HEK293 (cell line): ENCODE measurements at regions not wholly inside any gene's neighbourhood (a gene's known extent, or its start where the extent isn't known, plus 50 kb on each side); places are given as distances from the start of the nearest gene placed in this dataset.

Experiments used
- CTCF ChIA-PET: fragments of 350-600 bp; formaldehyde crosslinking; extraction: SDS; loops from one replicate; lab custom pipeline; 2021; ENCODE audit warnings: antibody characterized with exemption; lab: Yijun Ruan, JAX
- POLR2A ChIA-PET: fragments of 300-600 bp; formaldehyde crosslinking; extraction: SDS; loops from one replicate; lab custom pipeline; 2020; ENCODE audit warnings: antibody characterized with exemption, inconsistent platforms; lab: Yijun Ruan, JAX
- H3K27ac ChIP-seq: fragments of 200-500 bp; sonication (Bioruptor generic); 2 replicates; pipeline ENCODE4 v1.5.1; 2014; ENCODE audit warnings: low read depth, low read length, control low read depth, inconsistent platforms; ENCODE audit errors: extremely low read depth
- H3K36me3 ChIP-seq, 2 experiments: fragments of 200-500 bp in 1 of 2; sonication (Bioruptor generic) in 1 of 2; 1 replicate in 1 of 2; 2 replicates in 1 of 2; pipeline ENCODE4 v1.5.1; 2014 to 2017; ENCODE audit warnings: inconsistent platforms in 2 of 2, low read length in 2 of 2; ENCODE audit not compliant: control insufficient read depth in 2 of 2, insufficient read depth in 1 of 2
- H3K4me1 ChIP-seq: fragments of 200-500 bp; sonication (Bioruptor generic); 2 replicates; pipeline ENCODE4 v1.5.1; 2014; ENCODE audit warnings: mild to moderate bottlenecking, low read length, inconsistent platforms; ENCODE audit not compliant: control insufficient read depth, insufficient read depth
- H3K4me3 ChIP-seq: 2 replicates; pipeline ENCODE4 v1.5.1; 2011; ENCODE audit warnings: low read depth, mild to moderate bottlenecking, control low read depth, low read length, moderate library complexity
- H3K9me3 ChIP-seq: fragments of 200-500 bp; sonication (Bioruptor generic); 2 replicates; pipeline ENCODE4 v1.5.1; 2014; ENCODE audit warnings: low read depth, low read length, inconsistent platforms; ENCODE audit not compliant: control insufficient read depth, insufficient read depth
- BCL11B ChIP-seq: fragments of 450-650 bp; formaldehyde crosslinking; IDR thresholded peaks from 2 replicates; pipeline ENCODE4 v1.5.1; 2016; ENCODE audit warnings: low read depth, missing biosample characterization, missing genetic modification characterization
- ELK4 ChIP-seq: IDR thresholded peaks from 2 replicates; pipeline ENCODE4 v1.6.1; 2011; ENCODE audit warnings: mild to moderate bottlenecking, low read depth, low read length, borderline replicate concordance
- GLIS1 ChIP-seq: fragments of 450-650 bp; formaldehyde crosslinking; IDR thresholded peaks from 2 replicates; pipeline ENCODE4 v1.5.1; 2016; ENCODE audit warnings: missing biosample characterization, missing genetic modification characterization
- GLIS2 ChIP-seq: fragments of 450-650 bp; formaldehyde crosslinking; IDR thresholded peaks from 2 replicates; pipeline ENCODE4 v1.5.1; 2016; ENCODE audit warnings: missing biosample characterization, missing genetic modification characterization
- IKZF3 ChIP-seq: fragments of 450-650 bp; IDR thresholded peaks from 2 replicates; pipeline ENCODE4 v1.5.0; 2018; ENCODE audit warnings: missing biosample characterization, mild to moderate bottlenecking, missing genetic modification characterization, moderate library complexity
- REPIN1 ChIP-seq: fragments of 450-650 bp; formaldehyde crosslinking; IDR thresholded peaks from 2 replicates; pipeline ENCODE4 v1.5.1; 2017; ENCODE audit warnings: missing biosample characterization, missing genetic modification characterization, low read depth
- SETDB1 ChIP-seq: IDR thresholded peaks from one replicate; pipeline ENCODE4 v1.6.1; 2017; ENCODE audit warnings: mild to moderate bottlenecking, low read length, moderate library complexity, mixed read lengths; ENCODE audit not compliant: insufficient read length
- ZBTB48 ChIP-seq: fragments of 450-650 bp; formaldehyde crosslinking; IDR thresholded peaks from 2 replicates; pipeline ENCODE4 v1.5.1; 2016; ENCODE audit warnings: missing biosample characterization, missing genetic modification characterization
- ZNF202 ChIP-seq: fragments of 450-650 bp; formaldehyde crosslinking; IDR thresholded peaks from 2 replicates; pipeline ENCODE4 v1.5.1; 2016; ENCODE audit warnings: missing biosample characterization, missing genetic modification characterization, borderline replicate concordance
- ZNF221 ChIP-seq: fragments of 450-650 bp; formaldehyde crosslinking; IDR thresholded peaks from 2 replicates; pipeline ENCODE4 v1.5.1; 2017; ENCODE audit warnings: missing biosample characterization, missing genetic modification characterization, borderline replicate concordance
- ZNF423 ChIP-seq: fragments of 450-650 bp; formaldehyde crosslinking; IDR thresholded peaks from 2 replicates; pipeline ENCODE4 v1.5.1; 2016; ENCODE audit warnings: missing biosample characterization, missing genetic modification characterization
- ZNF473 ChIP-seq: fragments of 450-650 bp; formaldehyde crosslinking; IDR thresholded peaks from 2 replicates; pipeline ENCODE4 v1.5.1; 2017; ENCODE audit warnings: missing biosample characterization, missing genetic modification characterization
- ZNF548 ChIP-seq: fragments of 450-650 bp; formaldehyde crosslinking; IDR thresholded peaks from 2 replicates; pipeline ENCODE4 v1.5.1; 2016; ENCODE audit warnings: missing biosample characterization, missing genetic modification characterization
- ZNF558 ChIP-seq: fragments of 450-650 bp; formaldehyde crosslinking; IDR thresholded peaks from 2 replicates; pipeline ENCODE4 v1.5.1; 2016; ENCODE audit warnings: missing biosample characterization, missing genetic modification characterization
- ZNF639 ChIP-seq: fragments of 450-650 bp; formaldehyde crosslinking; IDR thresholded peaks from 2 replicates; pipeline ENCODE4 v1.5.1; 2016; ENCODE audit warnings: missing biosample characterization, missing genetic modification characterization
- ZNF645 ChIP-seq: fragments of 450-650 bp; formaldehyde crosslinking; IDR thresholded peaks from 2 replicates; pipeline ENCODE4; 2016; ENCODE audit warnings: missing biosample characterization, missing genetic modification characterization
- ZNF692 ChIP-seq: fragments of 450-650 bp; formaldehyde crosslinking; IDR thresholded peaks from 2 replicates; pipeline ENCODE4 v1.5.1; 2016; ENCODE audit warnings: missing biosample characterization, missing genetic modification characterization
- ZNF776 ChIP-seq: fragments of 450-650 bp; formaldehyde crosslinking; IDR thresholded peaks from 2 replicates; pipeline ENCODE4 v1.5.0; 2017; ENCODE audit warnings: missing biosample characterization, missing genetic modification characterization, borderline replicate concordance
- ZNF792 ChIP-seq: fragments of 450-650 bp; formaldehyde crosslinking; IDR thresholded peaks from 2 replicates; pipeline ENCODE4 v1.5.1; 2016; ENCODE audit warnings: missing biosample characterization, missing genetic modification characterization
- ZNF830 ChIP-seq: fragments of 450-650 bp; IDR thresholded peaks from 2 replicates; pipeline ENCODE4 v1.5.0; 2018; ENCODE audit warnings: missing biosample characterization, missing genetic modification characterization, low read depth, mild to moderate bottlenecking, moderate library complexity
- ZSCAN23 ChIP-seq: fragments of 450-650 bp; formaldehyde crosslinking; IDR thresholded peaks from 2 replicates; pipeline ENCODE4 v1.5.1; 2016; ENCODE audit warnings: missing biosample characterization, missing genetic modification characterization

GRCh38 chr3:72290859-72291638, 506.1 kb upstream of the PROK2 start:
- no peaks in the 10 kb centered on the region for H3K9me3 ChIP-seq
- no peak overlapping the region for H3K27ac ChIP-seq
- no peaks in the 10 kb centered on the region for H3K36me3 ChIP-seq
- H3K4me1 ChIP-seq: no peaks in the 10 kb centered on the region
- H3K4me3 ChIP-seq: no peak overlapping the region
- CTCF ChIA-PET: no interaction called here
- TF ChIP-seq ZNF776 (no peak), GLIS1 (tag by site-specific recombination) (peak; percentile 6; the same call in 1 of the 2 replicates)
- POLR2A ChIA-PET: interaction anchor here (0.8 kb wide), 1 partner anchor 63 kb away, joined by 3 read pairs; no protein-coding TSS in a partner anchor

- CTCF ChIA-PET: no interaction called here
- no peaks in the 10 kb centered on the region for H3K36me3 ChIP-seq
- TF ChIP-seq ZSCAN23: no peak
- TF ChIP-seq ZNF792 (tag by site-specific recombination): no peak
- TF ChIP-seq GLIS2 (tag by site-specific recombination): no peak
- TF ChIP-seq ZBTB48 (tag by site-specific recombination): no peak
- TF ChIP-seq ZNF639 (tag by site-specific recombination): no peak
- TF ChIP-seq ZNF558: no peak
- TF ChIP-seq ZNF221: no peak
- TF ChIP-seq ZNF202: no peak
- TF ChIP-seq ZNF423 (tag by site-specific recombination): no peak
- no peak for TF ChIP-seq ZNF473
- TF ChIP-seq SETDB1: no peak
- no peak for TF ChIP-seq ELK4
- no peak for TF ChIP-seq ZNF548 (tag by site-specific recombination)
- TF ChIP-seq BCL11B: no peak
- TF ChIP-seq ZNF830 (tag by site-specific recombination): no peak
- no peak for TF ChIP-seq ZNF645 (tag by site-specific recombination)
- no peak for TF ChIP-seq ZNF692 (tag by site-specific recombination)
- no peak for TF ChIP-seq IKZF3
- no peak for TF ChIP-seq REPIN1
- H3K27ac ChIP-seq: no peak overlapping the region
- POLR2A ChIA-PET: no interaction called here
- no peaks in the 10 kb centered on the region for H3K4me1 ChIP-seq
- no peak overlapping the region for H3K4me3 ChIP-seq
- H3K9me3 ChIP-seq: no peaks in the 10 kb centered on the region
Measured at GRCh38 chr3:72289692-72290071, 504.7 kb upstream of the PROK2 start.
